DOHH2 (cell line): ENCODE measurements at regions not wholly inside any gene's neighbourhood (a gene's known extent, or its start where the extent isn't known, plus 50 kb on each side); places are given as distances from the start of the nearest gene placed in this dataset.

Source experiments
- H3F3A ChIP-seq: fragments of 200-600 bp; sonication (generic), shearing (Covaris generic); 2 replicates; pipeline ENCODE4 v1.6.0; 2016; ENCODE audit warnings: antibody characterized with exemption, mild to moderate bottlenecking; ENCODE audit not compliant: control insufficient read depth, insufficient read depth
- H3K27ac ChIP-seq: fragments of 200-600 bp; sonication (generic); 2 replicates; pipeline ENCODE4 v1.5.1; 2014; ENCODE audit warnings: low read depth, mild to moderate bottlenecking, low read length, moderate library complexity
- H3K27me3 ChIP-seq: fragments of 200-600 bp; sonication (generic); 2 replicates; pipeline ENCODE4 v1.6.1; 2014; ENCODE audit warnings: mild to moderate bottlenecking, low read length, mixed read lengths; ENCODE audit not compliant: control insufficient read depth
- H3K36me3 ChIP-seq: fragments of 200-600 bp; sonication (generic); 2 replicates; pipeline ENCODE4 v1.6.1; 2014; ENCODE audit warnings: mild to moderate bottlenecking, low read length, moderate library complexity, mixed read lengths; ENCODE audit not compliant: control insufficient read depth
- H3K4me1 ChIP-seq: fragments of 200-600 bp; sonication (generic); 2 replicates; pipeline ENCODE4 v1.6.1; 2014; ENCODE audit warnings: mild to moderate bottlenecking, low read length, mixed read lengths; ENCODE audit not compliant: control insufficient read depth
- H3K4me2 ChIP-seq: fragments of 200-600 bp; sonication (generic); 2 replicates; pipeline ENCODE4 v1.6.0; 2014; ENCODE audit warnings: mild to moderate bottlenecking, low read length, moderate library complexity
- H3K4me3 ChIP-seq: fragments of 200-600 bp; sonication (generic); 2 replicates; pipeline ENCODE4 v1.5.1; 2014; ENCODE audit warnings: mild to moderate bottlenecking, low read length, mixed read lengths
- H3K79me2 ChIP-seq: fragments of 200-600 bp; sonication (generic); 2 replicates; pipeline ENCODE4 v1.6.1; 2014; ENCODE audit warnings: mild to moderate bottlenecking, low read length, mixed read lengths; ENCODE audit not compliant: control insufficient read depth
- H3K9me2 ChIP-seq: fragments of 200-600 bp; sonication (generic); replicated peaks from 2 replicates; pipeline ENCODE4 v1.6.1; 2014; ENCODE audit warnings: mild to moderate bottlenecking, low read length, mixed read lengths; ENCODE audit not compliant: control insufficient read depth
- H3K9me3 ChIP-seq: fragments of 200-600 bp; sonication (generic); 2 replicates; pipeline ENCODE4 v1.6.1; 2014; ENCODE audit warnings: antibody characterized with exemption, low read length, mixed read lengths; ENCODE audit not compliant: control insufficient read depth, insufficient read depth
- H4K20me1 ChIP-seq: fragments of 200-600 bp; sonication (generic); 2 replicates; pipeline ENCODE4 v1.6.0; 2014; ENCODE audit warnings: low read depth, mild to moderate bottlenecking, antibody characterized with exemption, low read length, moderate library complexity; ENCODE audit not compliant: control insufficient read depth, insufficient read depth
- CTCF ChIP-seq: fragments of 200-600 bp; sonication (generic); IDR thresholded peaks from one replicate; pipeline ENCODE4 v1.5.1; 2014; ENCODE audit warnings: antibody characterized with exemption, mild to moderate bottlenecking, low read depth, low read length; ENCODE audit not compliant: poor library complexity, severe bottlenecking
- EZH2phosphoT487 ChIP-seq: fragments of 200-600 bp; sonication (generic); IDR thresholded peaks from 2 replicates; pipeline ENCODE4 v1.6.1; 2017; ENCODE audit warnings: borderline replicate concordance, mild to moderate bottlenecking, antibody characterized with exemption, low read length, moderate library complexity, mixed read lengths

- Histone ChIP-seq H3K27ac (no peak overlapping the region), H3K27me3 (no peaks in the 10 kb centered on the region), H3K4me3 (no peak overlapping the region), H3K9me2 (no peaks in the 10 kb centered on the region), H3K36me3 (no peaks in the 10 kb centered on the region), H3K4me1 (no peaks in the 10 kb centered on the region), H3K9me3 (no peaks in the 10 kb centered on the region), H3K79me2 (no peaks in the 10 kb centered on the region), H3F3A (no peaks in the 10 kb centered on the region), H3K4me2 (no peak overlapping the region), H4K20me1 (no peaks in the 10 kb centered on the region)
- TF ChIP-seq CTCF (no peak), EZH2phosphoT487 (no peak)
Observed at GRCh38 chr11:122268601-122269130, 152.7 kb upstream of the BLID start.

- Histone ChIP-seq H3K36me3 (no peaks in the 10 kb centered on the region), H3K27ac (no peak overlapping the region), H3K4me1 (no peaks in the 10 kb centered on the region), H3K4me3 (no peak overlapping the region), H3K27me3 (no peaks in the 10 kb centered on the region), H3K9me3 (no peaks in the 10 kb centered on the region), H3K4me2 (no peak overlapping the region), H4K20me1 (no peaks in the 10 kb centered on the region), H3F3A (no peaks in the 10 kb centered on the region), H3K9me2 (no peaks in the 10 kb centered on the region), H3K79me2 (no peaks in the 10 kb centered on the region)
- no peak for TF ChIP-seq CTCF
Observed at GRCh38 chr11:122267602-122268001, 151.6 kb upstream of the BLID start.

- no peak overlapping the region for H3K27ac ChIP-seq
- no peaks in the 10 kb centered on the region for H4K20me1 ChIP-seq
- no peaks in the 10 kb centered on the region for H3F3A ChIP-seq
- TF ChIP-seq EZH2phosphoT487: no peak
- no peak for TF ChIP-seq CTCF
- H3K9me2 ChIP-seq: no peaks in the 10 kb centered on the region
- H3K27me3 ChIP-seq: no peaks in the 10 kb centered on the region
- no peaks in the 10 kb centered on the region for H3K79me2 ChIP-seq
- H3K4me1 ChIP-seq: no peaks in the 10 kb centered on the region
- H3K4me2 ChIP-seq: no peak overlapping the region
- H3K9me3 ChIP-seq: no peaks in the 10 kb centered on the region
- H3K36me3 ChIP-seq: no peaks in the 10 kb centered on the region
- H3K4me3 ChIP-seq: no peak overlapping the region
Observed at GRCh38 chr11:122265981-122266380, 150.0 kb upstream of the BLID start.

GRCh38 chr11:122264121-122264520 lies 148.1 kb upstream of the BLID start:
- Histone ChIP-seq H4K20me1 (no peaks in the 10 kb centered on the region), H3K27ac (no peak overlapping the region), H3K4me1 (no peaks in the 10 kb centered on the region), H3K79me2 (no peaks in the 10 kb centered on the region), H3K27me3 (no peaks in the 10 kb centered on the region), H3K9me2 (no peaks in the 10 kb centered on the region), H3F3A (no peaks in the 10 kb centered on the region), H3K4me3 (no peak overlapping the region), H3K9me3 (no peaks in the 10 kb centered on the region), H3K36me3 (no peaks in the 10 kb centered on the region), H3K4me2 (no peak overlapping the region)
- TF ChIP-seq CTCF (no peak), EZH2phosphoT487 (no peak)
